ENCODE measurements at regions not wholly inside any gene's neighbourhood (a gene's known extent, or its start where the extent isn't known, plus 50 kb on each side); places are given as distances from the start of the nearest gene placed in this dataset.

- no peak for TF ChIP-seq CTCF (IDR thresholded peaks at IDR 0.05)
- no peak for TF ChIP-seq POLR2A (IDR thresholded peaks at IDR 0.05)
Observed at GRCh38 chr7:68828575-68828974, 769.7 kb upstream of the AUTS2 start.
